AG08395 (cell line): ENCODE measurements at regions not wholly inside any gene's neighbourhood (a gene's known extent, or its start where the extent isn't known, plus 50 kb on each side); places are given as distances from the start of the nearest gene placed in this dataset.

ENCODE experiments used
- DNase-seq: peaks from one replicate; pipeline ENCODE4 v3.0.0; 2012; ENCODE audit warnings: mixed read lengths, low spot score

DNA sequence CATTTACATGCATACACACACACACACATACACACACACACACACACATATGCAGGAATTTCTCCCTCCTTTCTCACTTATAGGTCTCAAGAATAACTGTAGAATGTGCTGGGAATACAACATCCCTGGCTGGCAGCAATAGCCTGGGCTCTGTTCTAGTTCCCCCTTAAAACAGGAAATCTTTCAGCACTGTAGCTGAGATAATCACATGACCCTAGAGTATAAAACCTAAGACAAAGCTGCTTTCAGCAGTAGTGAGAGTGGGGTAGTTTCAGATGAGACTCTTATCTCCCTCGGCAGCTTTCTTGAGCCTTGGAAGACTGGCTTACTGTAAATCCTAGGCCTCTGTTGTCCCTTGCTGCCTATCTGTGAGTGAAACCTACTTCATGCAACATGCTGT, 137.4 kb upstream of the AKR1E2 start:
- DNase-seq: no peak

GRCh38 chr10:4688168-4688567, 137.8 kb upstream of the AKR1E2 start:
- DNase-seq: no peak

DNA sequence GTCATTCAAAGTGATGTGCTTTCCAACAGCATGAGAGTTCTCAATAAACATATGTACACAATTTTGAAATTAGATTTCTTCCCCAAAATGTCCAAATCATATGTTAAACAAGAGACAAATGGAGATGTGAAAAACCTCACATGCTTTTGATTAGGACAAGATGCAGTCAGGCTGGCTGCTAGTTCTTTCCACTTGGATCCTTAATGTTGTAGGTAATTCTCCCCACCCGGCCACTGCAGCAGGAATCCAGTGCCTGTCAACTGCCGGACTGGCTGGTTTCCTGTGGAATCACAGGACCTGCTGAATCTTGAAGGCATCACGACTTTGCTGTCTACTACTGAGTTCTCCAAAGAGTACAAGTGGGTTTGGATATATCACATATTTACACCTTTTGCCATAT, 138.6 kb upstream of the AKR1E2 start:
- no peak for DNase-seq

DNA sequence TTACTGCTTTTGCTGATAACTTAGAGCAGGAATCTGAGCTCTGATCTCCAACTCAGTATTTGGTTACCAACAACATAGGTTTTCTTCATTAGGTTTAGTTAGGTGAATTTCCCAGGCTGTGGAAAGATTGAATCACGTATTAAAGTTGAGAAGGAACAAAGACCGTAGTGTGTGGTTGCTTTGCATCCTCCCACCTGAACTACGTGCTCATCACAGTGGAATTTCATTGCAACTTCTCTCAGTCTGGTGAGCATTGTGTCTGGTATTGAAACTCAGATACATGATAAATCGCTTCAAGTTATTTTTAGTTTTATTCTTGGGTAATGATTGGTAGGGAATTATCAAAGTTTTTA, 139.4 kb upstream of the AKR1E2 start:
- peak; percentile 41 for DNase-seq

GRCh38 chr10:4685904-4686643, 139.9 kb upstream of the AKR1E2 start:
- DNase-seq: no peak

DNA sequence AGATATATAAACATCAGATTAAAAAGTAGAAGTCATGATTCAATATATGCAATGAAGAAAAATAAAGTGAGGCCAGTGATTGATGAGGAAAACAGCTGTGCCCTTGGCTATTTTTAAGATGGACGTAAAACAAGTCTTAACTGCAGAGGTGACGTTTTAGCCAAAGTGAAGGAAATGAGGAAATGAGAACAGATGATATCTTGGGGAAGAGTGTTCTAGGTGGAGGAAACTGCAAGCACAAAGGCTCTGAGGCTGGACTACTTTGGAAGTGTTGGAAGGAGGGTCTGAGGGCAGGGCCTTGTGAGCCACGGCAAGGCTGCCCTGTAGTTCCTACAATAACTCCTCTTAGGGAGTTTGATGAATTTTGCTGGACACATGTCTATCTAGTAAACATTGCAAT, 140.5 kb upstream of the AKR1E2 start:
- no peak for DNase-seq

GRCh38 chr10:4684434-4684833, 141.6 kb upstream of the AKR1E2 start:
- DNase-seq: no peak

DNA sequence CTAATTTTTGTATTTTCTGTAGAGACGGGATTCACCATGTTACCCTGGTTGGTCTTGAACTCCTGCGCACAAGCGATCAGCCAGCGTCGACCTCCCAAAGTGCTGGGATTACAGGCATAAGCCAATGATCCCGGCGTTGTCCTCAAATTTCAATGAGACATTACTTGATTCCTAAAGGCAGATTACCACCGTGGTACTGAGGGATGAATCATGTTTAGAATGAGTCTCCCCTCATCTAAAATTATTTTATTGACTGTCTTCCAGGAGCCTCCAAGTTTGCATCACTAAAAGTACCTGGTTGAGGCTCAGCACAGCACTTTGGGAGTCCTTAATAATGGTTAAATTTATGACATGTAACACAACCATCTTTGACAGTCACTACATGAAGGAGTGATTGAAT, 142.2 kb upstream of the AKR1E2 start:
- DNase-seq: no peak

DNA sequence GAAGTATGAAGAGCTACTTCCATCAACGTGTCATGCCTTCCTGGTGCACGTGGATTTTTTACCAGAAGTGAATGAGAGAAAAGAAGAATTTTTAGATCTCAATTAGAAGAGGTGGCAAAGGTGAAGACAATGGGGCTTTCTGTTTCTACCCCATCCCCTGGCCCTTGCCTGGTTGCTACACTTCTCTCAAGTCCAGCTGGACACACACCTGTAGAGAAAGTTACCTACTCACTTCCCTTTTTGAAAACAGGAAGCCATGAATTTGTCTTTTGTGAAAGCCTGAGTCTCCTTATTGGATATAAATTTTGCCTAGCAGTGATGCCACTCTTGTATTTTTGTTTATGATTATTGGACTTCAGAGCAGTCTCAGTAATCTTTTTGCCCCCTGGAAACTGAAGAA, 142.9 kb upstream of the AKR1E2 start:
- DNase-seq: no peak

GRCh38 chr10:4678951-4679671, 146.9 kb upstream of the AKR1E2 start:
- DNase-seq: no peak

- peak; percentile 47 for DNase-seq
These were observed 147.7 kb upstream of the AKR1E2 start for GRCh38 chr10:4678023-4678950.

GRCh38 chr10:4677296-4678021, 148.5 kb upstream of the AKR1E2 start:
- no peak for DNase-seq

GRCh38 chr10:4676566-4676965, 149.4 kb upstream of the AKR1E2 start:
- DNase-seq: no peak

DNA sequence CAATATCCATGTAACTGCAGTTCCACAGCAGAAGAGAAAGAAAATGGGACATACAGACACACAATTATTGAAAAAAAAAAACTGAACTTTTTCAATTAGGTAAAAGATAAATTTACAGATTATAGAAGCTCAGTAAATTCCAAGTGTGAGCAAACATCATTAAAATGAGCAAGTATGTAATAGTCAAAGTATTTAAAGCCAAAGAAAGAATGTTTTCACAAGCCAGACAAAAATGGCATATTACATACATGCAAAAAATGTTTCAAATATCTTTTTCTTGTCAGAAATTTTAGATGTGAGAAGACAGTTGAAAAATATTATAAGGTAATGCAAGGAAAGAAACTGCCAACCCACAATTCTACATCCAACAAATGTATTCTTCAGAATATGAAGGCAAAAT, 150.2 kb upstream of the AKR1E2 start:
- no peak for DNase-seq

GRCh38 chr10:4673279-4674040, 152.5 kb upstream of the AKR1E2 start:
- no peak for DNase-seq

DNA sequence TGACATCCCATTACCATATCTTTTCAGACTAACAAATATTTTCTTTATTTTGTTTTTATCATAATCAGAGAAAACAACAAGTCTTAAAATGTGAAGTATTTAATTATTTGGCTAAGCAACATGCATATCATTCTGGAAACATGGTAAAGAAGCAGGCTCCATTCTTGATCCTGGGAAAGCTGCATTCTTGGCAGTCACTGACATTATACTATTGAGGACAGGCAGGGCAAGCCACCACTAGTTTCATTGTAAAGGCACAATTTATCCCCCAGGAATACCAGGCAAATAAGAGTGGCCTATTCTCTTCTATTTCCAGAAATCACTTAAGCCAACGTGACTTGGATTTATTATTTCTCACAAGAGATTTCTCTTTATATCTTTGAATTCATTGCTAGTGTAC, 153.8 kb upstream of the AKR1E2 start:
- no peak for DNase-seq

GRCh38 chr10:4671451-4672145, 154.4 kb upstream of the AKR1E2 start:
- no peak for DNase-seq

DNA sequence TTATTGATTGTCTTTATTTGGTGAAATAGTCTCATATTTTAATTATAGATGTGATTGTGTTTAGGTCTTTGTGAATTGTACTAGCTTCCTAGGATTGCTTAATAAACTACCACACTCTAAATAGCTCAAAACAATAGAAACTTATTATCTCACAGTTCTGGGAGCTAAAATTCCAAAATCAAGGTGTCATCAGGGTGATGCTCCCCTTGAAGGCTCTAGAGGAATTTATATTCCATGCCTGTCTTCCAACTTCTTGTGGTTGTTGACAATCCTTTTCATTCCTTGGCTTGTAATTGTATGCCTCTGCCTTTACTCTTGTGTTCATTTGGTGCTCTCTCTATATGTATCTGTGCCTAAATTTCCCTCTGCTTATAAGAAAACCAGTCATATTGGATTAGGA, 155.3 kb upstream of the AKR1E2 start:
- peak; percentile 65 for DNase-seq

DNA sequence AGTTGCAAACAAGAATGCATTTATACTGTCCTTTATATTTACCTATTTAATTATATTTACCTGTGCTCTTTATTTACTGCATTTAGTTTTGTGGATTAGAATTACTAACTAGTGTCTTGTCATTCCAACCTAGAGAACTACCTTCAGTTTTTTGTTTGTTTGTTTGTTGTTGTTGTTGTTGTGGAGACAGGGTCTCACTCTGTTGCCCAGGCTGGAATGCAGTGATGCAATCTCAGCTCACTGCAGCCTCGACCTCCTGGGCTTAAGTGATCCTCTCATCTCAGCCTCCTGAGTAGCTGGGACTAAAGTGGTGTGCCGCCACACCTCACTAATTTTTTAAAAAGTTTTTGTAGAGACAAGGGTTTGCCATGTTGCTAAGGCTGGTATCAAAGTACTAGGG, 156.4 kb upstream of the AKR1E2 start:
- no peak for DNase-seq

GRCh38 chr10:4663162-4663992, 162.6 kb upstream of the AKR1E2 start:
- DNase-seq: peak; percentile 93
